ENCODE measurements at regions not wholly inside any gene's neighbourhood (a gene's known extent, or its start where the extent isn't known, plus 50 kb on each side); places are given as distances from the start of the nearest gene placed in this dataset.
"Not testable (repeated sequence)": the region's sequence is repeated elsewhere in the genome, so short reads cannot be mapped to it uniquely, and the experiment has no call there.

DNA sequence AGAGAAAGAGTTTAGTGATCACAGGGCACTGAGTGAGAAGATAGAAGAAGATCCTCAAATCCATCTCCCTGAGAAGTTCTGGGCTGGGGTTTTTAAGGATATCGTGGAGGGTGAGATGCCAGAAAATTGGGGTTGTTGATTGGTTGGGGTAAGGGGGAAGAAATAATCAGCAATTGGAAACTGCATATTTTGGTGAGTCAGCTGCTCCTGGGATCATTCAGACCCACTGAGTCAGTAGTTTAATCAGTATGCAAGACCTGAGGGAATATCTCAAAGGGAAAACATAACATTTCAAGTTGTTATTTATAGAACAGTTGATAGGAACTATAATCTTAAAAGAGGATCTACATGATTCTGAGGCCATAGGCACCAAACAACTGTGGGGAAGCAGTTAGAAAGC is 183.4 kb downstream of the FCRL5 start:
- not testable (repeated sequence) for DNase-seq

DNA sequence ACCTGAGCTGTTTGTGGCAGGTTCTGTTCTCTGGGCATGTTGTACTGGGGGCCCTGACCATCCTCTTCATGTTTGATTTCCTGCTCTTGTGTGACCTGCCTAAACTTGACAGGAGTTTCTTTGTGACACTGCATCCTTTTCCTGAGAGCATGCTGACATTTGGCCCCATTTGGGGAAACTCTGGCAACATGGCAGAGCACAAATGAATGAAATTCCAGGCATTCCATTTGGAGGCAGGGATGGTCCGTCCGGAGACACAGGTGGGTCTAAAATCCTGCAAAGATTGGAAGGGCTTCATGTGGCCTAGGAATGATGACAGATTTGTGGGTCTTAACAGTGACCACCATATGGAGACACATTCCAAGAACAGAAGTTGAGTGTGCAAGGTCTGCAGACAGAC is 184.0 kb downstream of the FCRL5 start:
- DNase-seq, result no peak

DNA sequence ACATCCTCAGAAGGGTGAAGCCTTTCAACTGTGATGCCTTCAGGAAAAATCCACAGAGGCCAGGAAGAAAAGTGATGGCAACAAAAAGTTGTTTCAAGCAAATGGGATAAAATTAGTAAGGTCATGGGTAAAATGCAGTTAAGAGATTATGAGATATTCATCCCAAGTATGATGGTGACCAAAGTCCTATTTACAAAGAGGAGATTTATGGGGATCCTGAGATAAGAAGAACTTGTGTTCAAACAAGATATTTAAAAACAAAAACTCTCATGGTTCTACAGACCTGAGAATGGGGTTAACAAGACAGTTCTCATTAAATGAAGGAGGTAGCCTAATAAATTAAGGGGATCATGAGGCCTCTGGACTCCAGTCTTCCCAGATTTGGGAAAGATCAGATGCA is 184.4 kb downstream of the FCRL5 start:
- no peak for DNase-seq

DNA sequence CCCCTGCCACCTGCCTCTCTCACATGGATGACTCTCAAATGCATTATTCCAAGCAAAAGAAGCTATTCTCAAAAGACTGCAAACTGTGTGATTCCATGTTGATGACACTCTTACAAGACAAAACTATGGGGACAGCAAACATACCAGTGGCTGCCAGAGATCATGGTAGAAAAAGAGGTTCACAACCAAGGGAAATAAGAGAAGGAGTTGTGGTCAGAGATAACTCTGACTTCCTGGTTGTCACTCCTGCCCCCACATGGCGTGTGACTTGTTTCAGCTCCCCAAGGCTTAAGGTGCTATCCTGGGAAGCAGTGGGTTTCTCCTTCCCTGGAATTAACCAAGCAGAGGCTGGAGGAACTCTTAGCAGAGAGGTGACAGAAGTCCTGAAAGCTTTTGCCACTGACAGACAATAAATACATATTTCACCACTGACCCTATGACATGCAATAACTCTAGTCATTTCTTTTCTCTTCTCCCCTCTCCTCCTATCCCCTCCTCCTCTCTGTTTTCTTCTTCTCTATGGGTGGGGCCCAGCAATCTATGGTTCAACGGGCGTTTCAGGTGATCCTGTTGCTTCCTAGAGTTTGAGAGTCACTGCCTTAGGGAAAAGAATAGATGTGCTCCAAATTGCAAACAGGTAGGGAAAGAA is 185.1 kb downstream of the FCRL5 start:
- DNase-seq, result no peak

DNA sequence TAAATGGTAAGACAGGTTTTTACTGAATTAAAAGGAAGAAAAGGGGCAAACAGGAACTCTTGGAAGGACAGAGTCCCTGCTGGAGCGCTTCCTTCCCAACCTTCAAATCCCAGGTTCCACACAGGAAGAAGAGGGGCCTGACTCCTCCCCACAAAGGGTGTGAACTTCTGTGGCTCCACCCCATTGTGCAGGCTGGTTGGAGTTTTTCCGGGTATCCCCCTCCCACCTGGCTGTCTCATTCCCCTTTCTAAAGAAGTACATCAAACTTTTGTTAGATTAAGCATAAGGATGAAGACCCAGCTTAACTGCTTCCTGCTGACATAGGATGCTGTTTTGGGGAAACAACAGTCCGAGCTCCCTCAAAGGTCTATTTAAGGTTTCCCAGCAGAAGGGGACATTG is 187.7 kb downstream of the FCRL5 start:
- DNase-seq, result no peak

DNA sequence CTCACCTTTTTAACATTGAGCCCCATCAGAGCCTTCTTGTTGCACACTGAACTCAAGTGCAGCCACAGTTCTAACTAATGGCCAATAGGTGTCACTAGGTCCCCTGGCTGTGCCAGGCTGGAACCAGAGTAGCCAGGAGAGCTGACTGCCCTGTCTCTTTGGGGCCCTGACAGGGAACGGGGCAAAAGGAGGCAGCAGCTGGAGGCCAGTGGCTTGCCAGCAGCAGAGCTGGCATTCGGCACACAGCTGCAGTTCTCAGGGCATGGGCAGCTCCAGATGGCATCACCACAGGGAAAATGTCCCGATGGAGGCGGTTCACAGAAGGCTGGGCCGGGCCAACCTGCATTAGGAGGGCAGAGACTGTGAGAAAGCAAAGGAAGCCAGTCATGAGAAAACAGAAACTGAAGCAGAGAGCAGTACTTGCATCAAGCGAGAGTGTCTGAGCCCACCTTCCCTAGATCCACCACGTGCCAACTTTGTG is 188.6 kb downstream of the FCRL5 start:
- DNase-seq, result peak in 4 of 58 donors; percentile 2 to 7 (median 4)

DNA sequence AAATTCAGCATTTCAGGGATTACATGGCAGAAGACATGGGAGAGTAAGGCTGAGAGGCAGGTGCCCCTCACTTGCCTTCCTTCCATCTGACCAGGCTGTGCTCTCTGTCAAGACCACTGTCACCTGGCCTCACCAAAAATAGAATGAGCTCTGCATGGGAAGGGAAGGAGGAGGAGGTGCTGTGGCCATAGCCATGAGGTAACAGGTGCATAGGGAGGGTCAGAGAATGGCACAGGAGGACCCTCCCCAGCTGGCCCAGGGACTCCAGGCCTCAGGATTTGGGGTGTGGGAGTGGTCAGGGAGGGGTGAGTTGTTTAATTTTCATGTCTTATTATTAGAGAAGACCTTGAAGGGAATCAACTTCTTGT is 192.3 kb downstream of the FCRL5 start:
- DNase-seq, result no peak

DNA sequence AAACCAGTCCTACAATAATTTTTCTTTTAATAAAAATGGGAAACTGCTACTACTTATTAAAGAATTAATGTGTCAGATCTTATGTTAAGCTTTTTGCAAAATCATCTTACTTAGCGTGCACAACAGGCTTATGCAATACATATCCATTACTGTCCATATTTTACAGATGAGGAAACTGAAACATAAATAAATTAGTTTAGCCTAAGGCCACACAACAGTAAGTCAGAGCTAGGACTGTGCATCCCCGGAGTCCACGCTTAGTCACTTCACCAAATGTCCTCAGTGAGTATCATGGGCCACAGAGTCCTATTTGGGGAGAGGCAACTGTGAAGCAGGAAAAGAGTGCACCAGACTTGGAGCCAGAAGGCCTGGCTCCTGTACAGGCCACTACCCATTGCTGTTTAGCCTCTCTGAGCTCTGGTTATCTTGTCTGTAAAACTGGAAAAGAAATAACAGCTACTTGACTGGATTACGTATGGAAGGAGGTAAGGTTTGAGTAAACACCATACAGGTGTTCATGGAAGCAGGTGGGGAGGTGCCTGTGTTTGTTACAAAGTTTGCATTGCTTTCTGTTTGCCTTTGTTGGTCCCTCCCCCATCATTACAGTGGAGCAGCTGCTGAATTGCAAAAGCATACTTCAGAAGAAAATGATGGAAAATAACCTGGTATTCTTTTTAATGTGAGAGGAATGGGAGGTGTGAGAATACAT is 192.8 kb downstream of the FCRL5 start:
- DNase-seq, result no peak

DNA sequence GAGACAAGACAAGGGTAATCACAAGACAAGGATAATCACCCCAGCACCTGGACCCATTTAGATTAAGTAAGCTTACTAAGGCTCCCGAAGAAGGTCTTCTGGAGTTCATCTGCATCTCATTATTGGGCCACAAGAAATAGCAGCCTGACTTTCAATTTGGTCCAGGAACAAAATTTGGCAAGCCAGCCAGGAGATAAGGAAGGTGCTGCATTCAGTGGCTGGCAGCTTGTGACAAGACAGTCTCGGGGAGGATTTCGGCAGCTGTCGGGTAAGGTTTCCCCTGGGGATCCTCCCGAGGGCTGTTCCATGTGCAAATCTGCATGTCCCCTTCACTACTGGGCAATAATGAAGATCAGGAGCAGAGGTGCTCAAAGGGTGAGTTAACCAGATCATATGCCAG is 195.2 kb downstream of the FCRL5 start:
- DNase-seq, result no peak

DNA sequence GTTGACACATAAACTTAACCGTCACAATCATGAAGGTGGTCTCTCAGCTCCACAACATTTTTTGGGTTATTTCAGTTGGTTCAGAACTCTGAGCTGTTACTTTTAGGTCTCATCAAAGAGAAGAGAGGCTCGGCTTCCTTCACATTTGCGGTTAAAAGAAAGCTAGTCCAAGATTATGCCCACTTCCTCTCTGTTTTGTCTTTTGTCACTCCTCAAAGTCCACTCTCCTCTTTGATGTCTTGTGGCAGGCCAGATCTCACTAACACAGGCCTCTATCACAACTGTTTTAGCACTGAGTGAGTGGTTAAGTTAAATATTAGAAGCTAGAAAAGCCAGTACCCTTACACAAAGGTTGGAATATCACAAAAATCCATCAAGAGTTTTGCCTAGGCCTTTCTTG is 195.7 kb downstream of the FCRL5 start:
- DNase-seq, result no peak

DNA sequence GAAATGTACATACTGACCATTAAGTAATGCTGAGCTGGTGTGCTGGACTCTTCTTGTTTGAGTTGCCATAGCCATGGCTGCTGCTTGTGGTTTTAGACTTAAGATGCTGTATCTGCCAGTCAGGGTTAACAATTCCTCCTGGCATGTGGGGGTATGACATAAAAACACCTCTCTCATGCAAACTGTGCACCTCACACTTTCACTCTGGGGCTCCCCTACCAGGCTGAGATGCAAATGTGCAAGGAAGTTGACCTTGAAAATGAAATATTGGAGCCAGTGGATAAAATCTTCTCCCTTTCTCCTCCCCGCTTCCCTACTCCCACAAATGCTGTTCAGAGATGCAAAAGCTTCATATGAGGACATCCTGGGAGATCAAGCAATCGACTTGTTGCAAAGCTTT is 198.8 kb downstream of the FCRL5 start:
- DNase-seq, result no peak

DNA sequence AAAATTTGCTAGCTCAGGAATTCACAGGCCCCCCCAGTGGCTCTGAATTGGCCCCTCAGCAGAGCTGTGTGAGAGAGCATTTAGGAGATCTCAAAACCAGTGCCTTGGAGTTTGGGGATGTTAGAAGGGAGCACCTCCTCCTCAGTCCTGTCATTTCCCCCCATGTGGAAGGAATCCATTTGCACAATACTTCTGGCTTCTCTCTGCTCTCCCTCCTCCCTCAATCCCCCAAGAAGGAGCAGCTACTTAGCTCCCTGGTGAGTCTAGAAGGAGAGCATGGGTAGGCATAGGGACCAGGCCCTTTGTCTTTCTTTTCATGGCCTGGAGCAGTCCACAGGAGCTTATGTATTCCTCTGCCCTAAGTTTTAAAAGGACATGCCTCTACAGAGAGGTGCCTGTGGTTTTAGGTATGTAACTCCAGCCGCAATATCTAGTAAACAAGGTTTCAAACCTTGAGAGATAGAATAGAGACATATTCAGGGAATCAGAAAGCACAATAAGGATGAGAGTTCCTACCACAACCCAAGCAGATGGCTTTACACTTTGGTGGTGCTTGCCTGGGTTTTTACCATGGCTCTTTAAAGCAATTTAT is 199.4 kb downstream of the FCRL5 start:
- DNase-seq, result no peak

DNA sequence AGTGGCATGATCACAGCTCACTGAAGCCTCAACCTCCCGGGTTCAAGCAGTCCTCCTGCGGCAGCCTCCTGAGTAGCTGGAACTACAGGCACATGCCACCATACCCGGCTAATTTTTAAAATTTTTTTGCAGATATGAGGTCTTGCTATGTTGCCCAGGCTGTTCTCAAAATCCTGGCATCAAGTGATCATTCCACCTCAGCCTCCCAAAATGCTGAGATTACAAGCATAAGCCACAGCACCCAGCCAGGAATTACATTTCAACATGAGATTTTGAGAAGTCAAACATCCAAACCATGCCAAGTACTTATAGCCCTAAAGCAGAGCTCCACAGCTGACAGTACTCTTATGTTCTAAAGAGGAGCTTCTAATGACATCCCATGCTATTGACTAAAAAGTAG is 200.1 kb downstream of the FCRL5 start:
- DNase-seq, result no peak

DNA sequence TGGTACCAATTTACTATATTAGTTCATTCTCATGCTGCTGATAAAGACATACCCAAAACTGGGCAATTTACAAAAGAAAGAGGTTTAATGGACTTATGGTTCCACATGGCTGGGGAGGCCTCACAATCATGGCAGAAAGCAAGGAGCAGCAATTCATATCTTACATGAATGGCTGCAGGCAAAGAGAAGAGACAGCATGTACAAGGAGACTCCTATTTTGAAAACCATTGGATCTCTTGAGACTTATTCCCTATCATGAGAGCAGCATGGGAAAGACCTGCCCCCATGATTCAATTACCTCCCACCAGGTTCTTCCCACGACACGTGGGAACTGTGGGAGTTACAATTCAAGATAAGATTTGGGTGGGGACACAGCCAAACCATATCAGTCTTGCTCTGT is 200.5 kb downstream of the FCRL5 start:
- DNase-seq, result not testable (repeated sequence)

DNA sequence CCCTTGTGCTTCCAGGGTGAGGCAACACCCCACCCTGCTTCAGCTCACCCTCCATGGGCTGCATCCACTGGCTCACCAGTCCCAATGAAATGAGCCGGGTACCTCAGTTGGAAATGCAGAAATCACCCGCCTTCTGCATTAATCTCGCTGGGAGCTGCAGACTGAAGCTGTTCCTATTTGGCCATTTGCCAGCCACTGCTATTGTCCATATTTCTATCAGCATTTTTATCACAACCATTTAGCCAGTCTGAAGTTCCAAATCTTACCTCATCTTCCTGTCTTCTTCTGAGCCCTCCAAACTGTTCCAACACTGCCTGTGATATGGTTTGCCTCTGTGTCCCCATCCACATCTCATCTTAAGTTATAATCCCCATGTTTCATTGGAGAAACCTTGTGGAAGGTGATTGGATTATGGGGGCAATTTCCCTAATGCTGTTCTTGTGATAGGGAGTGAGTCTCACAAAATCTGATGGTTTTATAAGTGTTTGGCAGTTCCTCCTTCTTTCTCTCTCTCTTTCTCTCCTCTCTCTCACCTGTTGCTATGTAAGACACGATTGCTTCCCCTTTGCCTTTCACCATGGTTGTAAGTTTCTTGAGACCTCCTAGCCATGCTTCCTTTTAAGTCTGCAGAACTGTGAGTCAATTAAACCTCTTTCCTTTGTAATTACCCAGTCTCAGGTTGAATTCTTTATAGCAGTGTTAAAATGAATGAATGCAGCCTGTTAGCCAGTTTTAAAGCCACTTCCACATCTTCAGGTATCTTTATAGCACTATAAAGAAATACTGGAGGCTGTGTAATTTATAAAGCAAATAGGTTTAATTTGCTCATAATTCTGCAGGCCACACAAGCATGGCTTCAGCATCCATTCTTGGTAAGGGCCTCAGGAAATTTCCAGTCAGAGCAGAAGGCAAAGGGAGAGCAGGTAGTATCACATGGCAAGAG is 203.5 kb downstream of the FCRL5 start:
- DNase-seq, result no peak

DNA sequence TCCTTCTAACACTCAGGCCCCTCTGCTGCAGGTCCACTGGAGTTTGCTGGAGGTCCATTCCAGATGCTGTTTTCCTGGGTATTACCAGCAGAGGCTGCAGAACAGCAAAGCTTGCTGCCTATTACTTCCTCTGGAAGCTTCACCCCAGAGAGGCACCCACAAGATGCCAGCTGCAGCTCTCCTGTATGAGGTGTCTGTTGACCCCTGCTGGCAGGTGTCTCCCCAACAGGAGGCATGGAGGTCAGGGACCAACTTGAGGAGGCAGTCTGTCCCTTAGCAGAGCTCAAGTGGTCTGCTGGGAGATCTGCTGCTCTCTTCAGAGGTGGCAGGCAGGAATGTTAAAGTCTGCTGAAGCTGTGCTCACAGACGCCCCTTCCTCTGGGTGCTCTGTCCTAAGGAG is 204.8 kb downstream of the FCRL5 start:
- DNase-seq, result no peak

DNA sequence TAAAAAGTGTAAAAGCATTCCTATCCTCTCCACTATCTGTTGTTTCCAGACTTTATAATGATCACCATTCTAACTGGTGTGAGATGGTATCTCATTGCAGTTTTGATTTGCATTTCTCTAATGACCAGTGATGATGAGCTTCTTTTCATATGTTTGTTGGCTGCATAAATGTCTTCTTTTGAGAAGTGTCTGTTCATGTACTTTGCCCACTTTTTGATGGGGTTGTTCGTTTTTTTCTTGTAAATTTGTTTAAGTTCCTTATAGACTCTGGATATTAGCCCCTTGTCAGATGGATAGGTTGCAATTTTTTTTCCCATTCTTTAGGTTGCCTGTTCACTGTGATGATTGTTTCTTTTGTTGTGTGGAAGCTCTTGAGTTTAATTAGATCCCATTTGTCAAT is 199.6 kb upstream of the ETV3 start:
- DNase-seq, result not testable (repeated sequence)

DNA sequence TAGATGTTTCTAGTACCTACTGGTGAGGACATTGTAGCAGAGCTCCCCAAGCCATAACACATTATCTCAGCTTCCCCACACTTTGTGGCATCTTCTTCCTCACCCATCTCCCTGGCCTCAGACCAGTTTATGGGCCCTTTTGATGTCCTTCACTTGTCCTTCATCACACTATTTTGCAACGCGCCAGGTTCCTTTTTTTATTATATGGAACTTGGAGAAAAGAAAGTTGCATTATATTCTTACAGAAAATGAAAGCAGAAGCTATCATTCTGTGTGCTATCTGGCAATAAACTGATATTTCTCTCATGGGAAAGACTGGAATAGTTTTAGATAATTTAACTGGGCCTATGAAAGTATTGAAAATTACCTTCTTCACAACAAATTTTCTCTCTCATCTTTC is 196.9 kb upstream of the ETV3 start:
- DNase-seq, result no peak

DNA sequence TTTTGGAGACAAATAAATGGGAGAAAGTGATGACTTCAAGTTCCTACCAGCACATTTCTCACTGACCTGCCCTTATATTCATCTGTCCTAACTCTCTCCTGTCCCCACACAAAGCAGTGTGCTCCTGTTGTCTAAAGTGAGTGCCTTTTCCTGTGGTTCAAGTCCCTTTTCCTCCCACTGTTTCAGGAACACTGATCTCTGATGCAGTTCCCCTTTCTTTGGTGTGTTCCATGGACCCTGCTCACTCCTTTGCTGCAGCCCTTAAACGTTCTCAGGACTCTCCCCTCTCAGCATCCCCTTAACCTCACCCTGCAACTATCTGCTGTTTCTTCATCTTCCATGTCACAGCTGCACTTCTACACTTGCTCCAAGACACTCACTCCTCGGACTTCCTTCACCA is 195.8 kb upstream of the ETV3 start:
- no peak for DNase-seq

DNA sequence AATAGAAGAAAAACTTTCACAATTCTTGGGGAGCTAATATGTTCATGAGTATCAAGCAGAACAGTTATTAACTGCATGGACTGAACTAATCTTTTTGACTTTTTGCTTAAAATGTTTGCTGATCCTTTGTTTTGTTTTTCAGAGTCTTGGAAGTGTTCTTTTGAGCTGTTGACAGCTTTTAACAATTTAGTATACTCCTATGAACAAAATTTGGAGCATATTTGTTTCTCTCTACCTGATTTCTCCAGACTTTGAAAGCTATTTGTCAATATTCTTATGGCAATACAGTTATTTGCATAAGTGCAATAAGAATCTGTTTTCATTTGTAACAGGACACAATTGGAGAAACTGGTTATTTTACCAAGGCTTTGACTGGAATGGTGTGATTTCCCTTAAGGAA is 192.0 kb upstream of the ETV3 start:
- DNase-seq, result not testable (repeated sequence)

DNA sequence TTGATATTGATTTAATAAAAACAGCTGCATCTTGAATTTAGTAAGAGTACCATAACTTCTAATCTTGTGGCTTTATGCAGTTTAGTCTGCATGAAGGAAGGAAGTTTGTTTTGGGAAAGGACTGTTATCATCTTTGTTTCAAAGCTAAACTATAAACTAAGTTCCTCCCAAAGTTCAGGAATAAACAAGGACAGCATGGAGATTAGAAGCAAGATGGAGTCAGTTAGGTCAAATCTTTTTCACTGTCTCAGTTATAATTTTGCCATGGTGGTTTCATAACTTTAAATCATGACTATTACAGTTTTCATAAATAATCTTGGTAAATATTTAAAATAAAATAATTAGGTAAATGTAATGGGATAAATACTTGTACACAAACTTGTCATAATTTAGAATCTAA is 189.9 kb upstream of the ETV3 start:
- DNase-seq, result not testable (repeated sequence)
